Right atrium auricular region (tissue), 2 donors: ENCODE measurements at regions not wholly inside any gene's neighbourhood (a gene's known extent, or its start where the extent isn't known, plus 50 kb on each side); places are given as distances from the start of the nearest gene placed in this dataset.

Experiments used
- DNase-seq: peaks from one replicate; pipeline ENCODE4 v3.0.0-alpha.2; 2019; ENCODE audit warnings: low spot score
- H3K27ac ChIP-seq, 2 donors: fragments of 200-600 bp; sonication (generic); 1 replicate in 1 of 2; 2 replicates in 1 of 2; pipeline ENCODE4 v1.5.1; 2016 to 2019
- H3K27me3 ChIP-seq, 2 donors: fragments of 200-600 bp; sonication (generic); one replicate each; pipeline versions ENCODE4 v1.5.1 to v1.6.0; 2017 to 2019
- H3K36me3 ChIP-seq: fragments of 200-600 bp; sonication (generic); one replicate; pipeline ENCODE4 v1.5.1; 2016
- H3K4me1 ChIP-seq, 2 donors: fragments of 200-600 bp; sonication (generic); one replicate each; pipeline versions ENCODE4 v1.5.1 to v1.6.0; 2017 to 2019
- H3K4me3 ChIP-seq, 2 donors: fragments of 200-600 bp; sonication (generic); 1 replicate in 1 of 2; 2 replicates in 1 of 2; pipeline ENCODE4 v1.5.1; 2017 to 2019; ENCODE audit warnings: mild to moderate bottlenecking in 1 of 2, moderate library complexity in 1 of 2
- H3K9me3 ChIP-seq, 2 donors: fragments of 200-600 bp; sonication (generic); one replicate each; pipeline ENCODE4 v1.5.1; 2019
- TF ChIP-seq, protein P1 (sequence below), 2 donors: fragments of 200-600 bp; sonication (generic); IDR thresholded peaks; one replicate each; pipeline ENCODE4 v1.5.1; 2019; ENCODE audit warnings: antibody characterized with exemption in 2 of 2

DNA sequence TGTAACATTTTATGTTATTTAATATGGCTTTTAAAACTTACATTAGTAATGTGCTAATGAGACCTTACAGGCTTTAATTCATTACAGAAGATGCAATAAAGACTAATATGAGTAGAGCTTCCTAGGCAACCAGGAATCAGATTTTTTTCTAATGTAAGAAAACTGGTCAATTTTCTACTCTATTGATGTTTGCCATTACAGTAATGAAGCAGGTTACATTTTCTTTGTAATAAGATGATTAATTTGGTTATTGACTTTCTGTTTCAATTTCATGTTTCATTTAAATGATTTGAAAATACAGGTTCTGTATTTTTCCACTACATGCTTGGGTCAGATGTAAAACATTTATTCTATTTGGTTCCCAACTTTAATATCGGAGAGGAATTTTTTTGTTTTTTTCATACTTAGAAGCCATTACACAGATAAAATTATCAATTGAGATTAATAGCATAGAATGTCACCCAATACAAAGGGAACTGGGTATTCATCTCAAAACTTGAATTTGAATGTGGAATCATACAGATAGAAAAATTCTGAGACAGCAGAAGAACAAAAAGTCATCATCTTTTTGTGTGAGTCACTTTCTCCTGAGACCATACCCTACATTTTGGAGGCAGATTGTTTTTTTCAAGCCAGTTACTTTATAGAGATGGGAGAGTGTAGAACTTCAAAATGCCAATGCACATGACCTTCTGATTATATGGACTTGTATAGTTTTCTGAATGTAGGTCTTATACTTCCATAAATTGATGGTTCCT is 133.6 kb upstream of the HMHB1 start:
- Histone ChIP-seq H3K27me3 (no peaks in the 10 kb centered on the region), H3K4me1 (peaks cover 0 to 18% of the 10 kb centered on the region in 2 donors), H3K27ac (peak overlapping the region in 1 of 2 donors; percentile 74), H3K36me3 (no peaks in the 10 kb centered on the region), H3K9me3 (no peaks in the 10 kb centered on the region), H3K4me3 (no peak overlapping the region)
- TF ChIP-seq, protein P1, sequence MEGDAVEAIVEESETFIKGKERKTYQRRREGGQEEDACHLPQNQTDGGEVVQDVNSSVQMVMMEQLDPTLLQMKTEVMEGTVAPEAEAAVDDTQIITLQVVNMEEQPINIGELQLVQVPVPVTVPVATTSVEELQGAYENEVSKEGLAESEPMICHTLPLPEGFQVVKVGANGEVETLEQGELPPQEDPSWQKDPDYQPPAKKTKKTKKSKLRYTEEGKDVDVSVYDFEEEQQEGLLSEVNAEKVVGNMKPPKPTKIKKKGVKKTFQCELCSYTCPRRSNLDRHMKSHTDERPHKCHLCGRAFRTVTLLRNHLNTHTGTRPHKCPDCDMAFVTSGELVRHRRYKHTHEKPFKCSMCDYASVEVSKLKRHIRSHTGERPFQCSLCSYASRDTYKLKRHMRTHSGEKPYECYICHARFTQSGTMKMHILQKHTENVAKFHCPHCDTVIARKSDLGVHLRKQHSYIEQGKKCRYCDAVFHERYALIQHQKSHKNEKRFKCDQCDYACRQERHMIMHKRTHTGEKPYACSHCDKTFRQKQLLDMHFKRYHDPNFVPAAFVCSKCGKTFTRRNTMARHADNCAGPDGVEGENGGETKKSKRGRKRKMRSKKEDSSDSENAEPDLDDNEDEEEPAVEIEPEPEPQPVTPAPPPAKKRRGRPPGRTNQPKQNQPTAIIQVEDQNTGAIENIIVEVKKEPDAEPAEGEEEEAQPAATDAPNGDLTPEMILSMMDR (IDR thresholded peaks at IDR 0.05), result no peak
- DNase-seq, result no peak

DNA sequence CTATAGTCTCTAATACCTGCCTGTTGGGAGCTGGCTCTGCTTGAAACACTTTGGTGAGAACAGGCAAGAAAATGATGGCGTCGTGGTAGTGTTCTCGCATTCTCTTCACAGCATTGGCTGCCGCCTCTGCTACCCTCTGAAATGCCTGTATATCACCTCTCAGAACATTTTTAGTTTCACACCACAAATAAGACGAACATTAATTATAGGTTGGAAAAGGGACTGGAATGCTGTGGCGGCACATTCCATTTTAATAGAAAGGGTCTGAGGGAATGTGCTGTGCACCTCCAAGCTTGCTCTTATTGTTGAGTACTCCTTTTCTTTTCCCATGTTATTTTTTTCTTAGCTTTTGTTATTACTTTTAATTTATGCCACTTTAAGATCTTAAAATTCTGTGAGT is 134.6 kb upstream of the HMHB1 start:
- Histone ChIP-seq H3K4me1 (peaks cover 0 to 9% of the 10 kb centered on the region in 2 donors), H3K4me3 (no peak overlapping the region), H3K9me3 (no peaks in the 10 kb centered on the region), H3K27ac (peak overlapping the region; percentile 38 to 61), H3K27me3 (no peaks in the 10 kb centered on the region), H3K36me3 (no peaks in the 10 kb centered on the region)
- no peak for DNase-seq
- TF ChIP-seq, protein P1 (IDR thresholded peaks at IDR 0.05), result no peak

DNA sequence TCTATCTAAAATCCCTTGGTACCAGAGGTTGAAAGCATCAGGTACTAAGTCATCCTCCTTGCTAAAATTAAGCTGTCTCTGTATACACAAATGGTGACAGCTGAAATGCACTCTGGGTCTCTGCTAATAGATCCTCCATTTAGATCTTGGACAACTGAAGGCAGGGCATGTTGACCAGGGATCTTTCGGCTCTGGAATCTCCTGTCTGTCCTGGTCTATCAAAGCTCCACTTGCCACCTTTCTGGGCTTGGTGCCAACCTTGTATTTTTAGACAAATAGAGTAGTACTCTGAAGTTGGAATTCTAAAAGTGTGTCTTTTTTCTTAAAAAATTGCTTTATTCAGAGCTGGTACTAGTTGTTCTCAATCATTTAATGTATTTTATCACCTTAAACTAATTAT is 135.2 kb upstream of the HMHB1 start:
- no peaks in the 10 kb centered on the region for H3K36me3 ChIP-seq
- H3K27me3 ChIP-seq, result no peaks in the 10 kb centered on the region
- peak overlapping the region; percentile 38 to 61 for H3K27ac ChIP-seq
- no peak for DNase-seq
- H3K9me3 ChIP-seq, result no peaks in the 10 kb centered on the region
- H3K4me1 ChIP-seq, result peaks cover 0 to 5% of the 10 kb centered on the region in 2 donors
- TF ChIP-seq, protein P1 (IDR thresholded peaks at IDR 0.05), result no peak
- no peak overlapping the region for H3K4me3 ChIP-seq

DNA sequence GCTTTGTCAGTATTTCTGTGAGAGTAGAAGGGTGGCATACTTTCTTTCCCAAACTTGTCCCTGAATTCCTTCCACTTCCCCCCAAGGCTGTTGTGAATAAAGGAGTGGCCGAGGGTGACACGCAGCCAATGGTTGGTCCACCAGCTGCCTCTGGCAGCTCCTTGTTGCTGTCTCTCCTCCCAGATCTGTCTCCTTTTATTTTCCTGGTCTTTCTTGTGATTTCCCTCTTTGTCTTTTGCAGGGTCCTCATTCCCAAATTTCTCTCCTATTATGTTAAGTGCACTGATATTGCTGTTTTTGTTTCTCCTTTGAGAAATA is 137.5 kb upstream of the HMHB1 start:
- Histone ChIP-seq H3K9me3 (no peaks in the 10 kb centered on the region), H3K36me3 (no peaks in the 10 kb centered on the region), H3K4me1 (no peaks in the 10 kb centered on the region), H3K27me3 (no peaks in the 10 kb centered on the region), H3K4me3 (no peak overlapping the region), H3K27ac (no peak overlapping the region)
- DNase-seq, result no peak
- TF ChIP-seq, protein P1 (IDR thresholded peaks at IDR 0.05), result no peak

DNA sequence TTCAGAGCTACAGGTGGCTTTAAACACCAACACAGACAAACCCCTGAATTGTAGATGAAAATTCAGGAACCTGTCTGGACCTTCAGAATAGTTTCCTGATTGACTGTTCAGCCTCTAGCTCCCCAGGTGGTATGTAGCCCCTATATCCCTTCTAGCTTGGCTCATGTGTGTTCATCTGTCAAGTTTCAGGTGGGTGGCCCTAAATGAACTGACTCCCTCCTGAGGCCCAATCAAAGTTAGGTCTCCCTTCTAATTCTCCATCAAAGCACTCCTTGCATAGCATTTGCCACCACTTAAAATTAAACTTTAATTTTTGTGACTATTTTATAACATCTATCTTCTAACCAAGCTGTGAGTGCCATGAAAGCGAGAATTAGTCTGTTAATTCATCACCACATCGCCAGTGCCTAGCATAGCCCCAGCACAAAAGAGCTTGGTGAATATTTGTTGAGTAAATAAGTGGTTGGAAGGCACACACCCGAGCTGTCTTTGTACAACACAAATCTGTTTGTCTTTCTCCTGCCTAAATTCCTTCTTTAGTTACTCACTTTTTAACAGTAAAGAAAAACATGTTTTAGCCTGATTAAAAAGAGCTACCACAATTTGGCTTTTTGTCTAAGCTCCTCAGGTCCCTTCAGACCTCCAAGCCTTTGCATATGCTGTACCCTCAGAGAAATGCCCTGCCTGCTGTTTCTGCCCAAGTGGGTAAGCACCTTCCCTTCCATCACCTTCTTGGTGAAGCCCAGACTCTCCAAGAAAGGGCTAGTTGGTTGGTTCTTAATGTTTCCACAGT is 138.1 kb upstream of the HMHB1 start:
- no peak for DNase-seq
- H3K4me3 ChIP-seq, result no peak overlapping the region
- H3K27ac ChIP-seq, result no peak overlapping the region
- H3K27me3 ChIP-seq, result no peaks in the 10 kb centered on the region
- H3K4me1 ChIP-seq, result no peaks in the 10 kb centered on the region
- TF ChIP-seq, protein P1 (IDR thresholded peaks at IDR 0.05), result no peak
- no peaks in the 10 kb centered on the region for H3K9me3 ChIP-seq
- no peaks in the 10 kb centered on the region for H3K36me3 ChIP-seq
